Mesendoderm (in vitro differentiated cells): ENCODE measurements at regions not wholly inside any gene's neighbourhood (a gene's known extent, or its start where the extent isn't known, plus 50 kb on each side); places are given as distances from the start of the nearest gene placed in this dataset.

Experiments used
- DNase-seq: peaks from one replicate; pipeline ENCODE4 v3.0.0; 2013
- H2AK5ac ChIP-seq: 2 replicates; pipeline ENCODE4 v1.6.1; 2013; ENCODE audit warnings: low read length, inconsistent platforms
- H2BK120ac ChIP-seq: 2 replicates; pipeline ENCODE4 v1.6.1; 2013; ENCODE audit warnings: low read depth, mild to moderate bottlenecking, low read length, moderate library complexity, mixed read lengths
- H2BK15ac ChIP-seq: replicated peaks from 2 replicates; pipeline ENCODE4 v1.6.1; 2013; ENCODE audit warnings: low read depth, mild to moderate bottlenecking, moderate library complexity
- H2BK5ac ChIP-seq: 2 replicates; pipeline ENCODE4 v1.6.1; 2013; ENCODE audit warnings: low read length, inconsistent platforms
- H3K18ac ChIP-seq: 2 replicates; pipeline ENCODE4 v1.6.1; 2013; ENCODE audit warnings: mild to moderate bottlenecking, low read length, mixed read lengths
- H3K23ac ChIP-seq: one replicate; pipeline ENCODE4 v1.6.1; 2013; ENCODE audit warnings: low read length
- H3K27ac ChIP-seq: 2 replicates; pipeline ENCODE4 v1.5.1; 2013; ENCODE audit warnings: low read depth, mild to moderate bottlenecking, inconsistent platforms, low read length, moderate library complexity
- H3K27me3 ChIP-seq: 2 replicates; pipeline ENCODE4 v1.6.1; 2013; ENCODE audit warnings: low read length, control low read depth, mild to moderate bottlenecking, inconsistent platforms; ENCODE audit not compliant: insufficient read depth, poor library complexity
- H3K36me3 ChIP-seq: 2 replicates; pipeline ENCODE4 v1.6.1; 2013; ENCODE audit warnings: low read length, inconsistent platforms; ENCODE audit not compliant: control insufficient read depth, insufficient read depth
- H3K4ac ChIP-seq: one replicate; pipeline ENCODE4 v1.6.1; 2013; ENCODE audit warnings: low read depth, mild to moderate bottlenecking, low read length, moderate library complexity
- H3K4me1 ChIP-seq: 2 replicates; pipeline ENCODE4 v1.6.1; 2013; ENCODE audit warnings: low read depth, low read length, inconsistent platforms; ENCODE audit not compliant: control insufficient read depth
- H3K4me2 ChIP-seq: 2 replicates; pipeline ENCODE4 v1.6.1; 2013; ENCODE audit warnings: low read length
- H3K4me3 ChIP-seq: 2 replicates; pipeline ENCODE4 v1.5.1; 2013; ENCODE audit warnings: mild to moderate bottlenecking, low read length
- H3K56ac ChIP-seq: one replicate; pipeline ENCODE4 v1.6.1; 2013; ENCODE audit warnings: low read length
- H3K79me1 ChIP-seq: 2 replicates; pipeline ENCODE4 v1.6.1; 2013; ENCODE audit warnings: low read length, inconsistent platforms
- H3K79me2 ChIP-seq: 2 replicates; pipeline ENCODE4 v1.6.1; 2013; ENCODE audit warnings: mild to moderate bottlenecking, low read length; ENCODE audit not compliant: control insufficient read depth, insufficient read depth
- H3K9ac ChIP-seq: 2 replicates; pipeline ENCODE4 v1.6.1; 2013; ENCODE audit warnings: low read length, inconsistent platforms
- H4K5ac ChIP-seq: one replicate; pipeline ENCODE4 v1.6.1; 2013; ENCODE audit warnings: low read length
- H4K8ac ChIP-seq: one replicate; pipeline ENCODE4 v1.6.1; 2013; ENCODE audit warnings: low read depth, mild to moderate bottlenecking, control low read depth, low read length, moderate library complexity
- WGBS: extraction: QIAGEN DNeasy Blood & Tissue Kit; methylation state at CpG from one replicate; pipeline ENCODE4 v1.1.7; 2013; ENCODE audit warnings: low lambda C conversion rate, missing lambda C conversion rate; ENCODE audit not compliant: insufficient coverage; ENCODE audit errors: extremely low coverage; 5-methylcytosine and 5-hydroxymethylcytosine counted together

DNA sequence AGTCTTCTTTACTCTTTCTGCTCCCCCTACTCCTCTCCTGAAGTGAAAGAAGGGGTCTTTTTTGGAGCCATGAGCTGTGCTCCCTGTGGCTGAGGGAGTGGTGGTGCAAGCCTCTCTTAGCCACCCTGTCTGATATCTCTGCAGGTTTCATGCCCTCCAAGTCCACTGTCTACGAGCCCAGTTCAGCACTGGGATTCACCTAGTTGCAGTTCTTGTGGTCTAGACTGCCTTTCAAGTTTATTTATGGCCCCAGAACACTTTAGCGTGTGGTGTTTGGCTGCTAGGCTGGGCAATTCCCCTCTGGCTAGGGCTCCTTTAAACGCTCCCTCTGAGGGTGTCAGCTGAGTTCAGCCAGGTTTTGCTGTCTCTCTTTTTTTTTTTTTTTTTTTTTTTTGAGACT, 908.6 kb downstream of the TRHDE start:
- no peaks in the 10 kb centered on the region for H3K27me3 ChIP-seq
- no peak overlapping the region for H3K9ac ChIP-seq

DNA sequence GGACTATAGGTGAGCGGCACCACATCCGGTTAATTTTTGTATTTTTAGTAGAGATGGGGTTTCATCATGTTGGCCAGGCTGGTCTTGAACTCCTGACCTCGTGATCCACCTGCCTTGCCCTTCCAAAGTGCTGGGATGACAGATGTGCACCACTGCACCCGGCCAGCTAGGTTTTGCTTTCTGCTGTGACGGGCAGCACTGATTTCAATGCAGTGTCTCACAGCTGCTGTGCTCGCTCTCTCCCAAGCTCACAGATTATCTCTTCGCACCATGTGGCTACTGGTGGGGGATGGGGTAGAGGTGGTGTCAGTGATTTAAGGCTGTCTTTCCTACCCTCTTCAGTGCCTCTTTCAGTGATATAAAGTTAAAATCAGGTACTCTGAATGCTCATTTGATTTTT, 909.1 kb downstream of the TRHDE start:
- Histone ChIP-seq H2AK5ac (no peak overlapping the region), H3K18ac (no peak overlapping the region), H3K27me3 (no peaks in the 10 kb centered on the region), H3K36me3 (no peaks in the 10 kb centered on the region), H4K8ac (no peak overlapping the region), H2BK5ac (no peak overlapping the region), H3K4me3 (no peak overlapping the region), H2BK15ac (no peak overlapping the region), H3K79me1 (no peaks in the 10 kb centered on the region), H3K4ac (no peak overlapping the region), H4K5ac (no peak overlapping the region), H3K27ac (no peak overlapping the region), H3K4me1 (no peaks in the 10 kb centered on the region), H2BK120ac (no peak overlapping the region), H3K79me2 (no peaks in the 10 kb centered on the region), H3K56ac (no peak overlapping the region), H3K23ac (no peak overlapping the region), H3K9ac (no peak overlapping the region), H3K4me2 (no peak overlapping the region)
- no CpG with 5 or more reads among the region's 7 CpGs for WGBS
- DNase-seq, result peak; percentile 49

More for the DNA sequence above, 908.6 kb downstream of the TRHDE start:
- H3K36me3 ChIP-seq, result no peaks in the 10 kb centered on the region
- no peak overlapping the region for H2AK5ac ChIP-seq
- no peak overlapping the region for H3K18ac ChIP-seq
- H3K4me1 ChIP-seq, result no peaks in the 10 kb centered on the region
- H3K4ac ChIP-seq, result peak overlapping the region; percentile 37
- H2BK15ac ChIP-seq, result no peak overlapping the region
- no peaks in the 10 kb centered on the region for H3K79me2 ChIP-seq
- no peak overlapping the region for H3K4me3 ChIP-seq
- no peak overlapping the region for H4K5ac ChIP-seq
- no peaks in the 10 kb centered on the region for H3K79me1 ChIP-seq
- no peak overlapping the region for H3K56ac ChIP-seq
- no CpG with 5 or more reads among the region's 3 CpGs for WGBS
- H2BK5ac ChIP-seq, result no peak overlapping the region
- H3K27ac ChIP-seq, result no peak overlapping the region
- DNase-seq, result no peak
- H3K4me2 ChIP-seq, result no peak overlapping the region
- no peak overlapping the region for H4K8ac ChIP-seq
- H2BK120ac ChIP-seq, result no peak overlapping the region
- H3K23ac ChIP-seq, result no peak overlapping the region

DNA sequence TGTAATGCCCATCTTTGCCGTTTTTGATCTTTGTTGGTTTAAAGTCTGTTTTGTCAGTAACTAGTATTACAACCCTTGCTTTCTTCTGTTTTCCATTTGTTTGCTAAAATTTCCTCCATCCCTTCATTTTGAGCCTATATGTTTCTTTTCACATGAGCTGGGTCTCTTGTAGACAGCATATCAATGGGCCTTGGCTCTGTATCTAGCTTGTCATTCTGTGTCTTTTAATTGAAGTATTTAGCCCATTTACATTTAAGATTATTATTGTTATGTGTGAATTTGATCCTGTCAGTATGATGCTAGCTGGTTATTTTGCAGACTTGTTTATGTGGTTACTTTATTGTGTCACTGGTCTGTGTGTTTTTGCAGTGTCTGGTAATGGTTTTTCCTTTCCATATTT, 913.2 kb downstream of the TRHDE start:
- Histone ChIP-seq H3K18ac (no peak overlapping the region), H2AK5ac (no peak overlapping the region), H3K9ac (no peak overlapping the region), H3K27me3 (no peaks in the 10 kb centered on the region), H3K56ac (no peak overlapping the region), H3K79me1 (no peaks in the 10 kb centered on the region), H2BK15ac (no peak overlapping the region), H4K8ac (no peak overlapping the region), H2BK120ac (no peak overlapping the region), H4K5ac (no peak overlapping the region), H3K27ac (no peak overlapping the region), H3K79me2 (no peaks in the 10 kb centered on the region), H3K23ac (no peak overlapping the region), H3K4me2 (no peak overlapping the region), H3K4me1 (no peaks in the 10 kb centered on the region), H3K4me3 (no peak overlapping the region), H3K4ac (no peak overlapping the region), H3K36me3 (no peaks in the 10 kb centered on the region), H2BK5ac (no peak overlapping the region)
- WGBS, result no CpG with 5 or more reads among the region's 1 CpG
- DNase-seq, result no peak

DNA sequence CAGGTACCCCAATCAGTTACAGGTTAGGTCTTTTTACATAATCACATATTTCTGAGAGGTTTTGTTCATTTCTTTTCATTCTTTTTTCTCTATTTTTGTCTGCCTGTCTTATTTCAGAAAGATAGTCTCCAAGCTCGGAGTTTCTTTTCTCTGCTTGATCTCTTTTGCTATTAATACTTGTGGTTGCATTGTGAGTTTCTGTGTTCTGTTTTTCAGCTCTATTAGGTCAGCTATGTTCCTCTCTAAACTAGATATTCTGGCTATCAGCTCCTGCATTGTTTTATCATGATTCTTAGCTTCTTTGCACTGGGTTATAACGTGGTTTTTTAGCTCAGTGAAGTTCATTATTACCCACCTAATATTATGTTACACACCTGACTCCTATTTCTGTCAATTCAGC, 914.1 kb downstream of the TRHDE start:
- H3K4ac ChIP-seq, result no peak overlapping the region
- H2BK15ac ChIP-seq, result no peak overlapping the region
- H3K4me1 ChIP-seq, result no peaks in the 10 kb centered on the region
- no peaks in the 10 kb centered on the region for H3K79me2 ChIP-seq
- no peak overlapping the region for H3K23ac ChIP-seq
- no peaks in the 10 kb centered on the region for H3K36me3 ChIP-seq
- no peak overlapping the region for H2BK5ac ChIP-seq
- H3K27ac ChIP-seq, result no peak overlapping the region
- no peak overlapping the region for H3K4me2 ChIP-seq
- no peak overlapping the region for H3K9ac ChIP-seq
- H3K4me3 ChIP-seq, result no peak overlapping the region
- no peak overlapping the region for H3K18ac ChIP-seq
- no peak overlapping the region for H2AK5ac ChIP-seq
- no peak overlapping the region for H4K8ac ChIP-seq
- no CpG with 5 or more reads among the region's 2 CpGs for WGBS
- H3K56ac ChIP-seq, result no peak overlapping the region
- H2BK120ac ChIP-seq, result no peak overlapping the region
- no peak overlapping the region for H4K5ac ChIP-seq
- no peaks in the 10 kb centered on the region for H3K27me3 ChIP-seq
- DNase-seq, result no peak
- H3K79me1 ChIP-seq, result no peaks in the 10 kb centered on the region

DNA sequence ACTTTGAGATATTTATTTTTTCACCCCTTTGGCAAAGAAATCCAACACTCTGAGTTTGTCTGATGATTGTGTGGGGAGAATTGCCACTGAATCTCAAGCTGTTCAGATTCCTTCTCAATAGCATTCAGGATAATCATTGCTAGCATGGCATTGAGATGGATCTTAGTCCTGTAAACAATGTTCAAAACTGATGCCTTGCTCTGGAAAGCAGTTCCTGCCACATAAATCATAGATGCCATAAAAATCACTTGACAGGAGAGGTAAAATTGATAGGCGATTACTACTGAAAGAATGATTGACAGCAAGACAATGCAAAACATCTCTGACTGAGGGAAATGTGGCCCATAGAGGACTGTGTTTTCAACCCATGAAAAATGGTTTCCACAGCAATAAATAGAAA, 915.6 kb downstream of the TRHDE start:
- Histone ChIP-seq H4K5ac (no peak overlapping the region), H2AK5ac (no peak overlapping the region), H3K4me3 (no peak overlapping the region), H3K9ac (no peak overlapping the region), H3K4me1 (no peaks in the 10 kb centered on the region), H3K27ac (no peak overlapping the region), H4K8ac (no peak overlapping the region), H2BK120ac (no peak overlapping the region), H3K23ac (no peak overlapping the region), H3K18ac (no peak overlapping the region), H3K79me1 (no peaks in the 10 kb centered on the region), H2BK15ac (no peak overlapping the region), H3K27me3 (no peaks in the 10 kb centered on the region), H3K56ac (no peak overlapping the region), H2BK5ac (no peak overlapping the region), H3K36me3 (no peaks in the 10 kb centered on the region), H3K4me2 (no peak overlapping the region), H3K4ac (no peak overlapping the region), H3K79me2 (no peaks in the 10 kb centered on the region)
- no peak for DNase-seq
- no CpG with 5 or more reads among the region's 1 CpG for WGBS

DNA sequence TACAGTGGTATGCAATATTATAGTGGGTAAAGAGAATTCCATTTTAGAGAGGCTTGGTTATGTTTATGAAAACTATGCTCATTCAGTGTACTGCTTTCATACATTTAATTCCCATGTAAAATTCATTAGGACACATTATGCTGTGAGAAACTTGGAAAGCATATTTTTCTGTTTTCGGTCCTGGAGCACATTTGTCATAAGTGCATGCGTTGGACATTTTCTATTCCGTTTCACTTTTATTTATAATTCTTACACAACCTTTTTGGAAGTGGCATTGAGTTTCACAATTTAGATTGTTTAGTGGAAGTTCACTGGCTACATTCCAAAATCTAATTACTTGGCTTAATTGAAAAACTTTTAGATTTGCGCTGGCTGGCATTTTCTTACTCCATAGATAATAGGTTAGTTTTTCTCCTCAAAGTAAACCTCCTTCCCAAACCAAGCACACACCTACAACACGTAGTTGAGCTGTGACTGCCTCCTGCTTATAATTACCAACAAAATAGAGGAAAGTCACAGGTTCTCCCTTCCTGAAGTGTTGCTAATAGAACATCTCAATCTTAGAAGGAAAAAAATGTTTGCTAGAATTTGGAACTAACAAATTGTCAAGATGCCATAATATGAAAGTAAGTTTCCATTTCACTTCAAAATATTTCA, 938.5 kb downstream of the TRHDE start:
- H3K27ac ChIP-seq, result no peak overlapping the region
- no peak overlapping the region for H2BK120ac ChIP-seq
- H3K4me2 ChIP-seq, result no peak overlapping the region
- no peak overlapping the region for H2BK15ac ChIP-seq
- no peak overlapping the region for H3K56ac ChIP-seq
- no CpG with 5 or more reads among the region's 5 CpGs for WGBS
- no peak overlapping the region for H4K5ac ChIP-seq
- no peaks in the 10 kb centered on the region for H3K36me3 ChIP-seq
- H3K79me2 ChIP-seq, result no peaks in the 10 kb centered on the region
- no peaks in the 10 kb centered on the region for H3K4me1 ChIP-seq
- H3K79me1 ChIP-seq, result no peaks in the 10 kb centered on the region
- no peak for DNase-seq
- H3K4ac ChIP-seq, result no peak overlapping the region
- H2BK5ac ChIP-seq, result no peak overlapping the region
- H2AK5ac ChIP-seq, result no peak overlapping the region
- H3K27me3 ChIP-seq, result no peaks in the 10 kb centered on the region
- H4K8ac ChIP-seq, result no peak overlapping the region
- H3K23ac ChIP-seq, result no peak overlapping the region
- H3K4me3 ChIP-seq, result no peak overlapping the region
- no peak overlapping the region for H3K9ac ChIP-seq
- H3K18ac ChIP-seq, result no peak overlapping the region
